Muscle layer of duodenum (tissue), 2 donors: ENCODE measurements at regions not wholly inside any gene's neighbourhood (a gene's known extent, or its start where the extent isn't known, plus 50 kb on each side); places are given as distances from the start of the nearest gene placed in this dataset.
"Not testable (repeated sequence)": the region's sequence is repeated elsewhere in the genome, so short reads cannot be mapped to it uniquely, and the experiment has no call there.

Experiments used
- H3K27ac ChIP-seq: one replicate; pipeline ENCODE4 v1.7.0; 2013; ENCODE audit warnings: mild to moderate bottlenecking, low read length
- H3K27me3 ChIP-seq: one replicate; pipeline ENCODE4 v1.7.0; 2013; ENCODE audit warnings: low read depth, mild to moderate bottlenecking, control low read depth, low read length
- H3K36me3 ChIP-seq, 2 donors: one replicate each; pipeline ENCODE4 v1.7.0; 2013; ENCODE audit warnings: low read length in 2 of 2, control low read depth in 1 of 2, mild to moderate bottlenecking in 1 of 2; ENCODE audit not compliant: insufficient read depth in 2 of 2, control insufficient read depth in 1 of 2
- H3K4me1 ChIP-seq, 2 donors: one replicate each; pipeline ENCODE4 v1.7.0; 2013; ENCODE audit warnings: low read length in 2 of 2, mild to moderate bottlenecking in 2 of 2, control low read depth in 1 of 2, moderate library complexity in 1 of 2; ENCODE audit not compliant: insufficient read depth in 2 of 2, control insufficient read depth in 1 of 2
- H3K4me3 ChIP-seq, 2 donors: one replicate each; pipeline ENCODE4 v1.7.0; 2013; ENCODE audit warnings: low read length in 2 of 2, low read depth in 1 of 2, mild to moderate bottlenecking in 1 of 2
- H3K9me3 ChIP-seq, 2 donors: one replicate each; pipeline ENCODE4 v1.7.0; 2013; ENCODE audit warnings: low read length in 2 of 2, control low read depth in 1 of 2, mild to moderate bottlenecking in 1 of 2; ENCODE audit not compliant: control insufficient read depth in 1 of 2
- donor health status: healthy.

DNA sequence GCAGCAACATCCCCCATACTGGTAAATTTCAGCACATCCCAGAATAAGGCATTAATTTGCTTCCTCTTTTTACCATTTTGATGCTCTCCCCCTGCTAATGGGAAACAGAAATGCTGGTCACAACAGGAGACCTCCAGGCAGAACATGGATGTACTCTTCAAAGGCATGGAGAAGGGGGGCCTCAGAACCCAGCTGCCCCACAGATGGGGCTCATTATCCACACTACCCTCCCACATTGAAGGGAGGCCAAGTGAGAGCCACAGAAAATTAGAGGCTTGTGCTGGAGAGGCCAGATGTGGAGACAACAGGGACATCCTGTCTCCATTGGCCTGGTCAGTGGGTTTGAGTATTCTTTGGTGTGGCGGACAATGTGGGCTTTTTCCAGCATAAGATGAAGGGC lies 150.1 kb upstream of the CDH11 start:
- no peak overlapping the region for H3K27ac ChIP-seq
- H3K36me3 ChIP-seq = no peaks in the 10 kb centered on the region
- no peaks in the 10 kb centered on the region for H3K9me3 ChIP-seq

GRCh38 chr16:65268331-65268730 lies 146.5 kb upstream of the CDH11 start:
- no peaks in the 10 kb centered on the region for H3K4me1 ChIP-seq
- no peak overlapping the region for H3K4me3 ChIP-seq
- H3K27ac ChIP-seq = no peak overlapping the region
- H3K36me3 ChIP-seq = no peaks in the 10 kb centered on the region
- no peaks in the 10 kb centered on the region for H3K27me3 ChIP-seq
- no peaks in the 10 kb centered on the region for H3K9me3 ChIP-seq

More for the DNA sequence above, 150.1 kb upstream of the CDH11 start:
- Histone ChIP-seq H3K4me3 (no peak overlapping the region), H3K27me3 (no peaks in the 10 kb centered on the region), H3K4me1 (no peaks in the 10 kb centered on the region)

DNA sequence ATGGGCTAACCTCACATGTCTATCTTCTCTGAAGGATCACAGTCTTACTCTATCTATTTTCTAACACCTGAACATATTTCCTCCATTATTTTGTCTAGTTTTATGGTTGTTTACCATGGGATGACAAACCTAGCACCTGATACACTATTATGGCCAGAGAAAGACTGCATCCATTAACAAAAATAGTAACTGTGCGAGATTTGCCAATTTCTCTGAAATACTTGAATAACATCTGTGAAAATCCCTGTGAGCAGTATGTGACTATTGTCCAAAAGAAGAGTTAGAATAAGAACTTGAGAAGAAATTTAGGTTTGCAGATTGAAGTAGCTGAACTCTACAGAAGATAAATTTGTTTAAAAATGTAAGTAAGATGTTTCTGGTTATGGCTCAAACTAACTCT lies 142.0 kb upstream of the CDH11 start:
- Histone ChIP-seq H3K36me3 (no peaks in the 10 kb centered on the region), H3K27ac (no peak overlapping the region), H3K4me3 (no peak overlapping the region), H3K9me3 (no peaks in the 10 kb centered on the region), H3K27me3 (no peaks in the 10 kb centered on the region), H3K4me1 (no peaks in the 10 kb centered on the region)

GRCh38 chr16:65260746-65261145 lies 138.9 kb upstream of the CDH11 start:
- H3K4me3 ChIP-seq = no peak overlapping the region
- H3K4me1 ChIP-seq = no peaks in the 10 kb centered on the region
- no peaks in the 10 kb centered on the region for H3K27me3 ChIP-seq

DNA sequence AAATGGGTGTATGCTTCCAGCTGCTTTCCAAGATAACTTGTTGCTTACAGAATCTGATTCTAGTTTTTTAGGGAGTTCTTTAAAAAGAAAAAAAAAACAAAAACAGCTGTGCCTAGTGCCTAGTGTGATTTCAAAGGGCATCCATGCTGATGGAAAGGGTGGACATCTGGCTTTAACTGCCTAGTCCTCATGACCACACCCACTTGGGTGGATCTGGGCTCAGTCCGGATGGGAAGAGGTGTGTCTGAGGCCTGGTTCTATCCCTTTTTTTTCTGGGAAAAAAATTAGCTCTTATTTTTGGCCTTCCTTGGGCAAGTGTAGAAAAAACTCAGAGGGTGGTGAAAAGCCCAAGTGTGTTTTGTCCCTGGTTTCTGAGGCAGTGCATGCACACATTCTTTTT lies 132.3 kb upstream of the CDH11 start:
- Histone ChIP-seq H3K27ac (no peak overlapping the region), H3K9me3 (no peaks in the 10 kb centered on the region), H3K27me3 (no peaks in the 10 kb centered on the region), H3K36me3 (no peaks in the 10 kb centered on the region), H3K4me3 (no peak overlapping the region), H3K4me1 (peaks cover 0 to 3% of the 10 kb centered on the region in 2 donors)

More at GRCh38 chr16:65260746-65261145, 138.9 kb upstream of the CDH11 start:
- no peaks in the 10 kb centered on the region for H3K9me3 ChIP-seq
- no peak overlapping the region for H3K27ac ChIP-seq
- no peaks in the 10 kb centered on the region for H3K36me3 ChIP-seq

DNA sequence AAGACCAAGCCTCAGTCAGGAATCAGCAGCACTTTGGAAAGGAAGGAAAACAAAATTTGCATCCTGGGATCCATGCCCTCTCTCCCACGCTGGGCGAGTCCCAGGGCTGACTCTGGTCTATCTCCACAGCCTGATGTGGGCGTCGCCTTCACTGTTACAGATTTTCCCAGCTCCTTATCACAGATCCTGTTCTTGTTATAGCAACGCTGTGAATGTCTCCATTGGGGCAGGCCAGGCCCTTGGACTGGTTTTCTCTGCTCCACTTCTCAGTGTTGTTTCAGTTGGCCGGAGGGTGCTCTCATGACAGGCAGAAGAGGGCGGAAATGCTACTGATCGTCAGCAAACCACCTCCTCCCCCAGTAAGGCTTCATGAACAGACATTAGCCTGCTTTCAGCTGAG lies 127.9 kb upstream of the CDH11 start:
- no peak overlapping the region for H3K4me3 ChIP-seq
- H3K27ac ChIP-seq = no peak overlapping the region
- H3K9me3 ChIP-seq = no peaks in the 10 kb centered on the region

GRCh38 chr16:65244787-65245186 lies 122.9 kb upstream of the CDH11 start:
- H3K4me1 ChIP-seq = peaks cover 0 to 1% of the 10 kb centered on the region in 2 donors
- no peaks in the 10 kb centered on the region for H3K9me3 ChIP-seq
- H3K36me3 ChIP-seq = no peaks in the 10 kb centered on the region
- H3K27me3 ChIP-seq = no peaks in the 10 kb centered on the region
- no peak overlapping the region for H3K4me3 ChIP-seq
- no peak overlapping the region for H3K27ac ChIP-seq

More for the DNA sequence above, 127.9 kb upstream of the CDH11 start:
- no peaks in the 10 kb centered on the region for H3K27me3 ChIP-seq
- no peaks in the 10 kb centered on the region for H3K36me3 ChIP-seq
- H3K4me1 ChIP-seq = peaks cover 0 to 3% of the 10 kb centered on the region in 2 donors

GRCh38 chr16:65235339-65236177 lies 113.7 kb upstream of the CDH11 start:
- Histone ChIP-seq H3K27ac (no peak overlapping the region), H3K27me3 (no peaks in the 10 kb centered on the region), H3K36me3 (no peaks in the 10 kb centered on the region), H3K4me1 (no peaks in the 10 kb centered on the region), H3K9me3 (no peaks in the 10 kb centered on the region), H3K4me3 (no peak overlapping the region)

- H3K4me3 ChIP-seq, H3K27me3 ChIP-seq, H3K4me1 ChIP-seq, H3K27ac ChIP-seq, H3K9me3 ChIP-seq, H3K36me3 ChIP-seq: not testable (repeated sequence)
Measured at GRCh38 chr16:65234721-65235320, 113.0 kb upstream of the CDH11 start.

- Histone ChIP-seq H3K4me1 (no peaks in the 10 kb centered on the region), H3K27ac (no peak overlapping the region), H3K27me3 (no peaks in the 10 kb centered on the region), H3K4me3 (no peak overlapping the region), H3K36me3 (no peaks in the 10 kb centered on the region), H3K9me3 (no peaks in the 10 kb centered on the region)
Measured at GRCh38 chr16:65229191-65229662, 107.4 kb upstream of the CDH11 start.

- no peak overlapping the region for H3K27ac ChIP-seq
- H3K27me3 ChIP-seq = no peaks in the 10 kb centered on the region
- no peak overlapping the region for H3K4me3 ChIP-seq
- H3K4me1 ChIP-seq = no peaks in the 10 kb centered on the region
- H3K9me3 ChIP-seq = no peaks in the 10 kb centered on the region
- H3K36me3 ChIP-seq = no peaks in the 10 kb centered on the region
Measured at GRCh38 chr16:65227150-65227835, 105.4 kb upstream of the CDH11 start.
